ENCODE measurements at regions not wholly inside any gene's neighbourhood (a gene's known extent, or its start where the extent isn't known, plus 50 kb on each side); places are given as distances from the start of the nearest gene placed in this dataset.

DNA sequence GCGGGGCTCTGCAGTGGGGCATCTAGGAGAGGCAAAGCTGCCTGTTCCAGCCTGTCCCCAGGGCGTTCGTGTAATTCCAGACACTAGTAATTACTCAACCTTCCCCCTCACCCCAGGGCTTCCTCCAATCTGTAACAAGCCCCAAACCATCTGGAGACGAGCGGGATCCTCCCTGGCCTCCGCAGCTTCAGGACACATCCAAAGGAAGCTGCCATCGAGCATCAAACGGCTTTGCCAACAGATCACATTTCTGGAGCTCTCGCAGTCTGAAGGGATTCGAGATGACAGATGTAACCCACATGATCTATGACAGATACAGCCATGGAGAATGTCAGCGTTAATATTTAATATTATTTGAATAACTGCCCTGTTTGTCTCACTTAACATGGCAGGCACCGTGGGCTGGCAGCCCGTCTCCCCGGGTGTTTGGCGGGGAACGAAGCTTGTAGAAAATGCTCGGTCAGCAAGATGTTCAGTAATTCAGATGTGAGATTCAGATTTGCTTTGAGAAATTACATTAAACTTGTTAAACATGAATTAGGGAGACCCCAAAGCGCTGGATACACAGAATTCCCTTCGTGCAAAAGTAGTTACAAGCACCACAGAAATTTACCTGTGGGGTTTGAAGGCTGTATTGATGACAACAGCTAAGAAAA, 108.5 kb upstream of the C7orf33 start:
- TF ChIP-seq, protein P1, sequence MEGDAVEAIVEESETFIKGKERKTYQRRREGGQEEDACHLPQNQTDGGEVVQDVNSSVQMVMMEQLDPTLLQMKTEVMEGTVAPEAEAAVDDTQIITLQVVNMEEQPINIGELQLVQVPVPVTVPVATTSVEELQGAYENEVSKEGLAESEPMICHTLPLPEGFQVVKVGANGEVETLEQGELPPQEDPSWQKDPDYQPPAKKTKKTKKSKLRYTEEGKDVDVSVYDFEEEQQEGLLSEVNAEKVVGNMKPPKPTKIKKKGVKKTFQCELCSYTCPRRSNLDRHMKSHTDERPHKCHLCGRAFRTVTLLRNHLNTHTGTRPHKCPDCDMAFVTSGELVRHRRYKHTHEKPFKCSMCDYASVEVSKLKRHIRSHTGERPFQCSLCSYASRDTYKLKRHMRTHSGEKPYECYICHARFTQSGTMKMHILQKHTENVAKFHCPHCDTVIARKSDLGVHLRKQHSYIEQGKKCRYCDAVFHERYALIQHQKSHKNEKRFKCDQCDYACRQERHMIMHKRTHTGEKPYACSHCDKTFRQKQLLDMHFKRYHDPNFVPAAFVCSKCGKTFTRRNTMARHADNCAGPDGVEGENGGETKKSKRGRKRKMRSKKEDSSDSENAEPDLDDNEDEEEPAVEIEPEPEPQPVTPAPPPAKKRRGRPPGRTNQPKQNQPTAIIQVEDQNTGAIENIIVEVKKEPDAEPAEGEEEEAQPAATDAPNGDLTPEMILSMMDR (IDR thresholded peaks at IDR 0.05; ENCODE audit: poor library complexity): no peak
- TF ChIP-seq EZH2 (IDR thresholded peaks at IDR 0.05; ENCODE audit: borderline replicate concordance): no peak
- no peak for TF ChIP-seq EZH2phosphoT487 (IDR thresholded peaks at IDR 0.05; ENCODE audit: low read depth, severe bottlenecking, unreplicated experiment)
